Retinal pigment epithelial cell (primary cell): ENCODE measurements at regions not wholly inside any gene's neighbourhood (a gene's known extent, or its start where the extent isn't known, plus 50 kb on each side); places are given as distances from the start of the nearest gene placed in this dataset.

Experiments used
- DNase-seq: peaks from one replicate; pipeline ENCODE4 v3.0.0-alpha.2; 2010; ENCODE audit warnings: low read depth
- H3K4me3 ChIP-seq: 2 replicates; pipeline ENCODE4 v1.5.1; 2011; ENCODE audit warnings: mild to moderate bottlenecking, low read length, control low read depth, moderate library complexity
- TF ChIP-seq, protein P1 (sequence below): conservative IDR thresholded peaks from 2 replicates; pipeline ENCODE4 v1.5.1; 2011; ENCODE audit warnings: low read depth, low read length, control low read depth, inconsistent platforms

DNA sequence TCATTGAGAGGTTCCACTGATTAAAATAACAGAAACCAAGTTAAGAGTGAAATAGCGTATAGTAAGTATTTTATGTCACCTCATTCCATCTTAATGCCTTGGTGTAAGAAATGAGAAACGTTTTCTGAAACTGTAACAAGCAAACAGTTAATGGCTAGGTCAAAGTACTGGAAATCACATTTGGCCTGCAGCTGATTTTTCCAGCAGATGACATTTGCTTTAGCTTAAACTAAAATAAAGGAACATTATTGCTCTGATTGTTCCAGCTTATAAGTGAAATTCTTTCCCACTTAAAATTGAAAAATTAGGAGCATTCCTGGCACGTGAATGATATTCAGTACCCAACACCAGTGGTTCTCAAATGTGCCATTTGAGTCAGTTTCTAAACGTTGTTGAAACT, 213.6 kb upstream of the DPP6 start:
- no peak overlapping the region for H3K4me3 ChIP-seq
- TF ChIP-seq, protein P1, sequence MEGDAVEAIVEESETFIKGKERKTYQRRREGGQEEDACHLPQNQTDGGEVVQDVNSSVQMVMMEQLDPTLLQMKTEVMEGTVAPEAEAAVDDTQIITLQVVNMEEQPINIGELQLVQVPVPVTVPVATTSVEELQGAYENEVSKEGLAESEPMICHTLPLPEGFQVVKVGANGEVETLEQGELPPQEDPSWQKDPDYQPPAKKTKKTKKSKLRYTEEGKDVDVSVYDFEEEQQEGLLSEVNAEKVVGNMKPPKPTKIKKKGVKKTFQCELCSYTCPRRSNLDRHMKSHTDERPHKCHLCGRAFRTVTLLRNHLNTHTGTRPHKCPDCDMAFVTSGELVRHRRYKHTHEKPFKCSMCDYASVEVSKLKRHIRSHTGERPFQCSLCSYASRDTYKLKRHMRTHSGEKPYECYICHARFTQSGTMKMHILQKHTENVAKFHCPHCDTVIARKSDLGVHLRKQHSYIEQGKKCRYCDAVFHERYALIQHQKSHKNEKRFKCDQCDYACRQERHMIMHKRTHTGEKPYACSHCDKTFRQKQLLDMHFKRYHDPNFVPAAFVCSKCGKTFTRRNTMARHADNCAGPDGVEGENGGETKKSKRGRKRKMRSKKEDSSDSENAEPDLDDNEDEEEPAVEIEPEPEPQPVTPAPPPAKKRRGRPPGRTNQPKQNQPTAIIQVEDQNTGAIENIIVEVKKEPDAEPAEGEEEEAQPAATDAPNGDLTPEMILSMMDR, result no peak
- DNase-seq, result no peak

DNA sequence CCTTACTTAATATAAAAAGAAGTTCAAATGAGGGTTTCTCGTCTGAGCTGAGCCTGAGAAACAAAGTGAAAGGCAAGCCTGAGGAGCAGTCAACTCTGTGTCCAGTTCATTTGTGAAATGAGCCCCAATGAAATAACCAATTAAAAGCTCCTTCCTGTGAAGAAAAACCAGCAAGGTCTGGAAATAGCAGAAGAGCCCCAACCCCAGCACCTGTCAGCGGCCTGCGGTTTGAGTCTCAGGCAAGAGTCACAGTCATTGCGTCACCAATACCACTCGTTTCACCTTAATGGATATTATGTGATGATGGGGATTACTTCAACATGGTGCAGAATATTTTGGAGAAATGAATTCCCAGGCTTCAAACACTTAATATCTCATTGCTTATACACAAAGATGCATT, 211.3 kb upstream of the DPP6 start:
- DNase-seq, result no peak
- no peak overlapping the region for H3K4me3 ChIP-seq
- TF ChIP-seq, protein P1, result no peak

DNA sequence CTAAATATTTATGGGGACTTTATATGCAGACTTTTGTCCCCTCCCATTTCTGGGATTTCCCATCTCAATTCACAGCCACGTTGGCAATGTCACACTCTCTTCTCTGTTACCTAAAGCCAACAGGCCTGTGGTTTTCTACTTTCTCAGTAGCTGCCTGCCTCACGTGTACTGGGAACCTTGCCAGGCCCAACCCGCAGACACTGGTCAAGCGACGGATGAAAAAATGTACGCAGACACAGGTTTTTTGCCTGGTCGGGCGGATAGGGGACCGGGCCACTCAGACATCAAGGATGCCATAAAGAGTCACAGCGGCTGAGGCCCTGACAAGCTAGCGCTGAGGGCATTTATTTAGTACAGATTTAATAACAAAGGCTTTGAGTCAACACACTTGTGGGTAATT, 204.4 kb upstream of the DPP6 start:
- no peak overlapping the region for H3K4me3 ChIP-seq
- no peak for DNase-seq
- TF ChIP-seq, protein P1, result no peak

DNA sequence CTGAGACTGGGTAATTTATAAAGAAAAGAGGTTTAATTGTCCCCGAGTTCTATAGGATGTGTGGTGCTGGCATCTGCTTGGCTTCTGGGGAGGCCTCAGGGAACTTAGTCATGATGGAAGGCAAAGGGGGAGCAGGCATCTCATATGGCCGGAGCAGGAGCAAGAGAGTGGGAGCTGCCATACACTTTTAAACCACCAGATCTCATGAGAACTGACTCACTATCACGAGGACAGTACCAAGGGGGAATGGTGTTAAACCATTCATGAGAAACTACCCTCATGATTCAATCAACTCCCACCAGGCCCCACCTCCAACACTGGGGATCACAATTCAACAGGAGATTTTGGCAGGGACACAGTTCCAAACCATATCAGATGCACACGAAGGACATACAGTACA, 199.9 kb upstream of the DPP6 start:
- TF ChIP-seq, protein P1, result no peak
- H3K4me3 ChIP-seq, result no peak overlapping the region
- DNase-seq, result no peak

DNA sequence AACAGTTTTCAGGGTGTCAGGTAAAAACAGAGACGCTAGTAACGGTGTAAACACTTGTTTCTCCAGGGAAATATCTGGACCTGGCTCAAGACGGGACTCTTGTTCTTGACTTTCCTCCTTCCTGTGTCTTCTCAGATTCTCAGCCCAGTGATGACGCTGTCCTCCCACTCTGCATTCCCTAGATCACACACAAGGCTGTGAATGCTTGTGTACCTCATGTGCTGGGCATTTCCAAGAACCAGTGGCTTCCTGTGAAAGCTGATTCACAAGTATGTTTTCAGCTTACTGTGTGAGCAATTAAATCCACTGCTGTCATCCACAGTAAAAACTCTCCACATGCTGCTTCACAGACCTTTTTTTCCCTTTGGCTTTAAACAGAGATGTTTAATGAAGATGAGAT, 193.8 kb upstream of the DPP6 start:
- H3K4me3 ChIP-seq, result no peak overlapping the region
- TF ChIP-seq, protein P1, result no peak
- no peak for DNase-seq

- TF ChIP-seq, protein P1, result no peak
- DNase-seq, result no peak
- H3K4me3 ChIP-seq, result no peak overlapping the region
Measured at GRCh38 chr7:153859239-153859638, 193.0 kb upstream of the DPP6 start.

DNA sequence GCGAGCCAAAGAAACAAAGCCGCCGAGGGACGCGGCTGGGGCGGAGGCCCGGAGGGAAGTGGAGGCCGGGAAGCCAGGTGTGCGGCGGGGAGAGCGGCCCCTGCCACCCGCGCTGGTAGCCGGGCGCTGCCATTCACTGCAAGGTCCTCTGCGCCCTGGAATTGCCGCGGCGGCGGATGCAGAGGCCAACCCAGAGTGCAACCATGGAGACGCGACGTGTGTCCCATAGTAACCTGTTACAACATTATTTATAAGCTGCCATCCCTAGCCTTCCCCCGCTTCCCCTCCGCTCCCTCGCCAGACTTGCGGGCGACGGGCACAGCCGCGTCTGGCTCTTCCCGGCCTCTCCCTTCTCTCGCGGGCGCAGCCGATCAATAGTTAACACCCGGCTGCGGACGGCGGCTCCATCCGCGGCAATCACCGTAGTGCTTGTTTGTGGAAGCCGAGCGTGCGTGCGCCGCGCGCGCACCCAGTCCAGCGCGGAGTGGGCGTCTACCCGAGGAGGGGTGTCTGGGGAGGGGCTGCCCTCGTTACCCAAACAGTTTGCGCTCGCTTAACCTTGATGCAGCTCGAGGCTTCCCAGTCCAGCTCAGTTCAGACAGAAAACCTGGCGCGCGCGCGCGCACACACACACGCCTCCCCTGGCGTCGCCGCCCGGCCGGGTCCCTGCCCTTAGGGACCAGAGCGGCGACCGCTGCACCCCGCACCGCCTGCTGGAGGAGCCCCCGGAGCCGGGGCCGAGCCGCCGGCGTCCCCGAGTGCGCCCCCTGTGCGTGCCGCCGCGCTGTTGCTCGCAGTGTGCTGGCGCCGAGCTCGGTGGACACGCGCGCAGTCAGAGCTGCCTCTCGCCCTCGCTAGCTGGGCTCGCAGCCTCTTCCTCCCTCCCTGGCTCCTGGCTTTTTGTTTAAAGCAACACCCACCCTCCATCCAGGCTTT, 165.4 kb upstream of the DPP6 start:
- TF ChIP-seq, protein P1, result no peak
- DNase-seq, result no peak
- H3K4me3 ChIP-seq, result no peak overlapping the region
